RWPE2 (cell line): ENCODE measurements at regions not wholly inside any gene's neighbourhood (a gene's known extent, or its start where the extent isn't known, plus 50 kb on each side); places are given as distances from the start of the nearest gene placed in this dataset.
A peak's percentile ranks its signal among the peaks of the same experiment; 100 is the strongest.

Experiments used
- ATAC-seq: fragments of 200-7000 bp; cut with Tn5 transposase; 3 replicates; pipeline ENCODE4 v1.9.1; 2021; ENCODE audit warnings: low read depth
- DNase-seq: peaks from one replicate; pipeline ENCODE4 v3.0.0-alpha.2; 2020; ENCODE audit warnings: low spot score
- H3K27ac ChIP-seq: fragments of 450-650 bp; 2 replicates; pipeline ENCODE4 v1.5.1; 2017; ENCODE audit warnings: mild to moderate bottlenecking; ENCODE audit not compliant: poor library complexity, severe bottlenecking
- H3K27me3 ChIP-seq: fragments of 250-450 bp; sonication (Bioruptor Pico); 2 replicates; pipeline ENCODE4 v1.5.1; 2021; ENCODE audit warnings: mild to moderate bottlenecking, moderate library complexity; ENCODE audit not compliant: insufficient read depth, poor library complexity, severe bottlenecking
- H3K36me3 ChIP-seq: fragments of 250-450 bp; sonication (Bioruptor Pico); 2 replicates; pipeline ENCODE4 v1.5.1; 2020; ENCODE audit warnings: low read depth, mild to moderate bottlenecking, moderate library complexity
- H3K4me1 ChIP-seq: fragments of 250-450 bp; sonication (Bioruptor Pico); 2 replicates; pipeline ENCODE4 v1.5.1; 2021; ENCODE audit warnings: mild to moderate bottlenecking, moderate library complexity; ENCODE audit not compliant: insufficient read depth, poor library complexity, severe bottlenecking
- H3K4me3 ChIP-seq: fragments of 250-450 bp; sonication (Bioruptor Pico); 2 replicates; pipeline ENCODE4 v1.5.1; 2021; ENCODE audit warnings: mild to moderate bottlenecking, moderate library complexity; ENCODE audit not compliant: severe bottlenecking
- H3K9me3 ChIP-seq: fragments of 250-450 bp; sonication (Bioruptor Pico); 2 replicates; pipeline ENCODE4 v1.5.1; 2021; ENCODE audit warnings: mild to moderate bottlenecking, moderate library complexity; ENCODE audit not compliant: severe bottlenecking
- CTCF ChIP-seq: fragments of 450-650 bp; IDR thresholded peaks from one replicate; pipeline ENCODE4 v1.5.1; 2017; ENCODE audit warnings: mild to moderate bottlenecking, moderate library complexity; ENCODE audit not compliant: poor library complexity, severe bottlenecking

GRCh38 chr13:107216046-107216755 is 648.3 kb upstream of the ARGLU1 start:
- ATAC-seq: no peak
- no peak for TF ChIP-seq CTCF
- Histone ChIP-seq H3K36me3 (no peaks in the 10 kb centered on the region), H3K4me1 (no peaks in the 10 kb centered on the region), H3K27ac (no peak overlapping the region), H3K4me3 (no peak overlapping the region), H3K9me3 (no peaks in the 10 kb centered on the region), H3K27me3 (no peaks in the 10 kb centered on the region)
- no peak for DNase-seq

GRCh38 chr13:107211073-107211472 is 643.1 kb upstream of the ARGLU1 start:
- ATAC-seq (peak; percentile 93), DNase-seq (no peak)
- TF ChIP-seq CTCF: peak; percentile 93
- peaks cover 3% of the 10 kb centered on the region for H3K27me3 ChIP-seq
- no peaks in the 10 kb centered on the region for H3K9me3 ChIP-seq
- no peaks in the 10 kb centered on the region for H3K36me3 ChIP-seq
- no peak overlapping the region for H3K27ac ChIP-seq
- H3K4me3 ChIP-seq: no peak overlapping the region
- H3K4me1 ChIP-seq: no peaks in the 10 kb centered on the region

- DNase-seq (no peak), ATAC-seq (no peak)
- no peak for TF ChIP-seq CTCF
- Histone ChIP-seq H3K36me3 (no peaks in the 10 kb centered on the region), H3K4me3 (no peak overlapping the region), H3K27me3 (peaks cover 3% of the 10 kb centered on the region), H3K9me3 (no peaks in the 10 kb centered on the region), H3K27ac (no peak overlapping the region), H3K4me1 (no peaks in the 10 kb centered on the region)
These were observed 642.7 kb upstream of the ARGLU1 start for GRCh38 chr13:107210723-107211030.

GRCh38 chr13:107209824-107210722 is 642.1 kb upstream of the ARGLU1 start:
- Histone ChIP-seq H3K27me3 (peaks cover 3% of the 10 kb centered on the region), H3K9me3 (no peaks in the 10 kb centered on the region), H3K4me3 (no peak overlapping the region), H3K27ac (no peak overlapping the region), H3K36me3 (no peaks in the 10 kb centered on the region), H3K4me1 (no peaks in the 10 kb centered on the region)
- ATAC-seq (0 out of 3 replicates have a peak, but pooled peaks have one; percentile 17), DNase-seq (no peak)
- TF ChIP-seq CTCF: no peak
